ENCODE measurements at regions not wholly inside any gene's neighbourhood (a gene's known extent, or its start where the extent isn't known, plus 50 kb on each side); places are given as distances from the start of the nearest gene placed in this dataset.

- ATAC-seq (ENCODE audit: low read depth) (no peak), DNase-seq (no peak)
- Histone ChIP-seq H4K20me1 (ENCODE audit: control insufficient read depth, insufficient read depth, low read length, poor library complexity, severe bottlenecking) (no peaks in the 10 kb centered on the region), H3K27me3 (replicated peaks in 1 of 4; ENCODE audit: control extremely low read depth in 1 of 4, control insufficient read depth in 3 of 4, insufficient read depth in 4 of 4, low read length in 3 of 4) (no peaks in the 10 kb centered on the region), H3K9ac (ENCODE audit: low read length) (no peak overlapping the region), H3K36me3 (replicated peaks in 1 of 2; ENCODE audit: control extremely low read depth in 1 of 2, control insufficient read depth in 1 of 2, extremely low read depth in 1 of 2, insufficient read depth in 2 of 2, low read length in 1 of 2) (no peaks in the 10 kb centered on the region), H3K4me1 (ENCODE audit: control insufficient read depth in 2 of 2, insufficient read depth in 2 of 2, low read length in 2 of 2) (no peaks in the 10 kb centered on the region), H3K9me3 (ENCODE audit: control extremely low read depth in 1 of 3, control insufficient read depth in 2 of 3, insufficient read depth in 1 of 3, low read length in 2 of 3) (no peaks in the 10 kb centered on the region), H3K27ac (ENCODE audit: low read length in 2 of 2) (no peak overlapping the region), H3K79me2 (ENCODE audit: control insufficient read depth, insufficient read depth, low read length) (no peaks in the 10 kb centered on the region), H2AFZ (ENCODE audit: insufficient read depth, low read depth, low read length, poor library complexity, severe bottlenecking) (no peak overlapping the region), H3K4me3 (ENCODE audit: control extremely low read depth in 1 of 5, extremely low read depth in 1 of 5, insufficient read depth in 1 of 5, low read depth in 2 of 5, low read length in 4 of 5) (no peak overlapping the region), H3K4me2 (replicated peaks; ENCODE audit: low read depth, low read length, poor library complexity, severe bottlenecking) (no peak overlapping the region)
- TF ChIP-seq, protein P1, sequence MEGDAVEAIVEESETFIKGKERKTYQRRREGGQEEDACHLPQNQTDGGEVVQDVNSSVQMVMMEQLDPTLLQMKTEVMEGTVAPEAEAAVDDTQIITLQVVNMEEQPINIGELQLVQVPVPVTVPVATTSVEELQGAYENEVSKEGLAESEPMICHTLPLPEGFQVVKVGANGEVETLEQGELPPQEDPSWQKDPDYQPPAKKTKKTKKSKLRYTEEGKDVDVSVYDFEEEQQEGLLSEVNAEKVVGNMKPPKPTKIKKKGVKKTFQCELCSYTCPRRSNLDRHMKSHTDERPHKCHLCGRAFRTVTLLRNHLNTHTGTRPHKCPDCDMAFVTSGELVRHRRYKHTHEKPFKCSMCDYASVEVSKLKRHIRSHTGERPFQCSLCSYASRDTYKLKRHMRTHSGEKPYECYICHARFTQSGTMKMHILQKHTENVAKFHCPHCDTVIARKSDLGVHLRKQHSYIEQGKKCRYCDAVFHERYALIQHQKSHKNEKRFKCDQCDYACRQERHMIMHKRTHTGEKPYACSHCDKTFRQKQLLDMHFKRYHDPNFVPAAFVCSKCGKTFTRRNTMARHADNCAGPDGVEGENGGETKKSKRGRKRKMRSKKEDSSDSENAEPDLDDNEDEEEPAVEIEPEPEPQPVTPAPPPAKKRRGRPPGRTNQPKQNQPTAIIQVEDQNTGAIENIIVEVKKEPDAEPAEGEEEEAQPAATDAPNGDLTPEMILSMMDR (IDR thresholded peaks at IDR 0.05) = no peak
- no peak for TF ChIP-seq EZH2 (IDR thresholded peaks at IDR 0.05; ENCODE audit: borderline replicate concordance, insufficient read depth, low read depth, low read length, poor library complexity, severe bottlenecking)
- Mint-ChIP-seq H3K27ac (no peak overlapping the region), H3K9me3 (ENCODE audit: insufficient read depth) (no peaks in the 10 kb centered on the region), H3K4me3 (no peak overlapping the region), H3K27me3 (no peaks in the 10 kb centered on the region), H3K4me1 (no peaks in the 10 kb centered on the region)
- no CpG with 5 or more reads among the region's 1 CpG for WGBS (ENCODE audit: insufficient coverage)
- intact Hi-C loops (cut with micrococcal nuclease) = no loop called here
- ChIA-PET CTCF (no interaction called here), POLR2A (no interaction called here)
Measured at GRCh38 chr2:139160836-139161235, 380.6 kb upstream of the NXPH2 start.

GRCh38 chr2:139159177-139159576 lies 379.0 kb upstream of the NXPH2 start:
- Mint-ChIP-seq H3K4me1 (no peaks in the 10 kb centered on the region), H3K4me3 (no peak overlapping the region), H3K27ac (no peak overlapping the region), H3K9me3 (ENCODE audit: insufficient read depth) (no peaks in the 10 kb centered on the region), H3K27me3 (no peaks in the 10 kb centered on the region)
- Histone ChIP-seq H3K4me3 (ENCODE audit: control extremely low read depth in 1 of 5, extremely low read depth in 1 of 5, insufficient read depth in 1 of 5, low read depth in 2 of 5, low read length in 4 of 5) (no peak overlapping the region), H3K79me2 (ENCODE audit: control insufficient read depth, insufficient read depth, low read length) (no peaks in the 10 kb centered on the region), H3K27ac (ENCODE audit: low read length in 2 of 2) (no peak overlapping the region), H3K9ac (ENCODE audit: low read length) (no peak overlapping the region), H3K36me3 (replicated peaks in 1 of 2; ENCODE audit: control extremely low read depth in 1 of 2, control insufficient read depth in 1 of 2, extremely low read depth in 1 of 2, insufficient read depth in 2 of 2, low read length in 1 of 2) (no peaks in the 10 kb centered on the region), H3K4me2 (replicated peaks; ENCODE audit: low read depth, low read length, poor library complexity, severe bottlenecking) (no peak overlapping the region), H3K9me3 (ENCODE audit: control extremely low read depth in 1 of 3, control insufficient read depth in 2 of 3, insufficient read depth in 1 of 3, low read length in 2 of 3) (no peaks in the 10 kb centered on the region), H2AFZ (ENCODE audit: insufficient read depth, low read depth, low read length, poor library complexity, severe bottlenecking) (no peak overlapping the region), H3K4me1 (ENCODE audit: control insufficient read depth in 2 of 2, insufficient read depth in 2 of 2, low read length in 2 of 2) (no peaks in the 10 kb centered on the region), H4K20me1 (ENCODE audit: control insufficient read depth, insufficient read depth, low read length, poor library complexity, severe bottlenecking) (no peaks in the 10 kb centered on the region), H3K27me3 (replicated peaks in 1 of 4; ENCODE audit: control extremely low read depth in 1 of 4, control insufficient read depth in 3 of 4, insufficient read depth in 4 of 4, low read length in 3 of 4) (no peaks in the 10 kb centered on the region)
- intact Hi-C loops (cut with micrococcal nuclease) = no loop called here
- CTCF ChIA-PET = no interaction called here
- WGBS (ENCODE audit: insufficient coverage) = no CpG with 5 or more reads among the region's 3 CpGs
- DNase-seq = no peak
- no peak for ATAC-seq (ENCODE audit: low read depth)
- POLR2A ChIA-PET = no interaction called here
- TF ChIP-seq EZH2 (IDR thresholded peaks at IDR 0.05; ENCODE audit: borderline replicate concordance, insufficient read depth, low read depth, low read length, poor library complexity, severe bottlenecking) = no peak

All from B cell (primary cell).